Right forelimb (tissue), 1 donor: ENCODE measurements at regions not wholly inside any gene's neighbourhood (a gene's known extent, or its start where the extent isn't known, plus 50 kb on each side); places are given as distances from the start of the nearest gene placed in this dataset.
"Not testable (repeated sequence)": the region's sequence is repeated elsewhere in the genome, so short reads cannot be mapped to it uniquely, and the experiment has no call there.

Source experiments
- DNase-seq: peaks from one replicate; pipeline ENCODE4 v3.0.0-alpha.2; 2018

DNA sequence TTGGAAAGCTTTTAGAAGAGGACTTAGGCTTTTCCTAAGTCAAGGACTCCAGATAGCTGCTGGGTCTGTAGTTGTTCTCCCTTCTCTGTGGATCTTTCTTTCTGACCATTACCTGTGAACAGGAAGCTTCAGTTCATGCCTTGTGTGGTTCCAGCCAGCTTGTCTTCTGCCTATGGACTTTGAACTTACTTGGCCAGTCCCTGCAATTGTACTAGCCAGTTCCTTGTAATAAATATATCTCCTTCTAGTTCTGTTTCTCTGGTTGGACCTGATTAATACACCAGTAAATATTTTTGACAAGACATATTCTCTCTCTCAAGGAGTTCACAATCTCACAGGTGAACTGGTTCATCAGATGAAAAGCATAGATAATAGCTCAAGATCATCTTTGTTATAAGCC is 341.3 kb upstream of the DPPA4 start:
- DNase-seq, result no peak

DNA sequence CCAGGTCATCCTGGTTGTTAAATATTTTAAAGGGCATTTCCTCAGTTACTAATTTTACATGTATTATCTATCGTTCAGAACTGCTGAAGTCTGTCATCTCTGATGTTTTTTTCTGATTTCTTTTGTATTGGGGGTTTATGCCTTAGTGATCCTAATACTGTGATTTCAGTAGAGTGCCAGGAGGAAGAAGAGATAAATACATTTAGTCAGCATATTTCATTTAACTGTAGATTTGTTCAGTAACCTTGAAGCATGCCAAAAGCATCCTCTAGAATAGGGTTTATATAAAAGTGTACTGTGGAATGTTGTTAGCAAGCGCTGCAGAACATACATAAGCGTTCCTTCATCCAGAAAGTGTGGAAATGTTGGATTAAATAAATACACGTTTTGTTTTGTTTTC is 342.3 kb upstream of the DPPA4 start:
- no peak for DNase-seq

- no peak for DNase-seq
Observed at GRCh38 chr3:109683746-109684145, 346.4 kb upstream of the DPPA4 start.

DNA sequence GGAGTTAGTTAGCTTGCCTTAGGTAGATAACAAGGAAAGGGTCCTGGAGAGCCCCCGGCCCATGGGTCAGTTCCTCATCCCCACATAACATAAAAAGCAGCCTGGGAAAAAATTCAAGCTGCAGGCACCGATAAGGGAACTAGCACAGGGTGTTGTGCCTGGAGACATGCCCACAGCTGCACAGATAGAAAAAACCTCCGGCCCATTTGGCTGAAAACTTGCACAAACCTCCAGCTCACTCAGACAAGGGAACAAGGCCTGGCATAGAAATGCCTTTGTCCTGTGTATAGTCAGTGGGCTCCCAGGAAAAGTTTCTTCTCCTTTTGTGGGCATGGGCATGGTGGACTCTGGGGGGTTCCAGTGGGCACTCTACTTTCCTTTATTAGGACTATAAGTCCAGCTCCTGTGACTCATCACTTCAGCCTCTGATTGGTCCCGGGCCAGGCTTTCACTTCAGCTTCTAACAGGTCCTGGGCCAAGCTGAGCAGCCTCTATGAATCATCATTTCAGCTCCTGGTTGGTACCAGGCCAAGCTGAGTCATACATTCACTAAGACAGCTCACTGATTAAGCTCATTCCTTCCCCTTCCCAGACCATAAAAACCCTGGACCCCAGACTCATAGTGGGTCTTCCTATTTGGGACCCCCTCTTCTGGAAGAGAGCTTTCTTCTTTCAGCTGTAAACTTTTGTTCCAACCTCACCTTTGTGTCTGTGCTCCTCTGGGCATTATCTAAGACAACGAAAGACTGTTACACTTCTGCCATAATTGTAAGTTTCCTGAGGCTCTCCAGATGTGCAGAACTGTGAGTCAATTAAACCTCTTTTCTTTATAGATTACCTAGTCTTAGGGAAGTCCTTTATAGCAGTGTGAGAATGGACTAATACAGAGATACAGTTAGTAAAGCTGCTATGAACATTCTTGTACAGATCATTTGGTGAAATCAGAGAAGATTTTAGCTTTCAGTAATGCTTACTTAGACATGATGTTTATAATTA is 348.0 kb upstream of the DPPA4 start:
- no peak for DNase-seq

- no peak for DNase-seq
Observed at GRCh38 chr3:109687626-109688025, 350.3 kb upstream of the DPPA4 start.

DNA sequence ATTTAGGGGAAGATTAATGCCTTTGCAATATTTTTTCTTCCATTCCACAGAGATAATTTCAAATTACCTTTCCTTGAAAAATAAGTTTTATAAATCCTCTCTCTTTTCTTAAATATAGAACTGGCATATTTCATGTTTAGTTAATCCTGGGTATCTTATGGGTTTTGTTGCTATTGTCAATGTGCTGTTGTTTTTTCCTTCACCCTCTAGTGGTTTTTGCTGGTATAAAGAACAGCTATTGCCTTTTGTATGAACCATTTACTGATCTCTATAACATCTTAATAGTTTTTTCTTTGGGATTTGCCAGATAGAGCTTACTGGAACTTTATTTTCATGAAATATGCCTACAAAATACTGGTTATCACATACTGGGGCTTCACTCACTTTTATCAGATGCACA is 359.6 kb upstream of the DPPA4 start:
- no peak for DNase-seq

DNA sequence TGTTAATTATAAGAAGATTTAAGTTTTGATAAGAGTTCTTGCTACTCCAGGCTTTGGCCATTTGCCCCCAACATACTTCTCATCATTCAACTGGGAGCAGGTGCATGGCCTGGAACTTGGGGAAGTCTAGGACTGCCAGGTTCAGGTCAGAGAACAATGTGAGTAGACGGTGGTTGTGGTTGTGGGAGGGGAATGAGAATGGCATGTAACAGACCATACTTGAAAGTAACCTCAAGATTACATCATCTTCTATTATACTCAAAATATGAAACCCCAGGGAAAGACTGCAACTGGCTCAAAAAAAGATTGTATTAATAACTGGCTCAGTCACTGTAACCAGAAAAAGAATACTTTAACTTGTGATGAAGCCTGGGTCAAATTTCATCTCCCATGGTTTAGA is 364.9 kb upstream of the DPPA4 start:
- DNase-seq, result no peak

- DNase-seq, result no peak
Observed at GRCh38 chr3:109702976-109703375, 365.6 kb upstream of the DPPA4 start.

GRCh38 chr3:109705133-109705532 is 367.8 kb upstream of the DPPA4 start:
- not testable (repeated sequence) for DNase-seq

GRCh38 chr3:109707617-109708016 is 370.3 kb upstream of the DPPA4 start:
- no peak for DNase-seq

DNA sequence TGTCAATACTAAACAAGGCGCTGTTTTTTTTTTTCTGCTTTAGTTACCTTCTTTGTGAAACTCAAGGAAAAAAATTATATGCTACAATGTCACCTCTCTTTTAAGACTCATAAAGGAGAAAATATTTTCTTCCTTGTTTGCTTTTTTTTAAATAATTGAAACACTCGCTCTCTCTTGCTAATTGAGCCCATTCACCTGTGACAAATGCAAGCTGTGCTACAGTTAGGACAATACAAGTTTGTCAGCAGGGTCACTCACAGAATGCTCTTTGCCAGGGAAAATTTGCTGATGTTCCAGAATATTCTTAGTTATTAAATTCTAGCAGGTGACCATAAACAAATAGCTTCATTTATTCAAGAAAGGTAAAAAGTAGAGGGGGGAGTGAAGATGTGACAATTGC is 375.9 kb upstream of the DPPA4 start:
- DNase-seq, result no peak

- no peak for DNase-seq
Observed at GRCh38 chr3:109715707-109716106, 378.4 kb upstream of the DPPA4 start.

- no peak for DNase-seq
Observed at GRCh38 chr3:109718850-109719249, 381.5 kb upstream of the DPPA4 start.

DNA sequence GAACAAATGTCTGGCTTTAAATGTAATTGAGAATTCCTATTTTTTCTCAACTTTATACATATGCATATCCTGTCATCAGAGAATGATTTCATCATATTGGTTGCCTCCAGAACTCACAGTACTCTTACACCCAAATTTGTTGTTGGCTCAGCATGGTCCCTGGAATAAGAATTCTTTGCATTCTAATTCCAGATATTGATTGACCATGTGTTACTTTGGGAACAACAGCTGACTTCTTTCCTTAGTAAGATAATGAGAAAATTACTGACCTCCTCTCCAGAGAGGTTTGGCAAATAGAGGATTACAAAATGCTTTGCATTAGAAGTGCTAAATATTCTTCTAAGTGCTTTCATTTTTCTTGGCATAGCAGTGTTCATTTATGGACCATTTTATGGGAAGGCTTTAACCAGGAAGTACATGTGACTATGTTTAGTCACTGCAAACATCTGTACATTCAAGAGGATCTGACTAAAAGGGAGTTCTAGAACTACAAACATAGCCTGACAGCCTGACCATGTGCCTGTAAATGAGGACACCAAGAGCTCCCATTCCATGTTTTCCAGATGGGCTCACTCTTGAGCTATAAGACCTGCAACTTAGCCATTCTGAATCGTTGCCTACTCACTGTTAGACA is 391.6 kb upstream of the DPPA4 start:
- DNase-seq, result no peak

GRCh38 chr3:109731639-109732473 is 394.5 kb upstream of the DPPA4 start:
- DNase-seq, result peak; percentile 47

- no peak for DNase-seq
Observed at GRCh38 chr3:109743981-109744380, 406.6 kb upstream of the DPPA4 start.

- no peak for DNase-seq
Observed at GRCh38 chr3:109772520-109772919, 435.2 kb upstream of the DPPA4 start.

GRCh38 chr3:109774108-109774507 is 436.8 kb upstream of the DPPA4 start:
- no peak for DNase-seq

GRCh38 chr3:109784285-109784684 is 446.9 kb upstream of the DPPA4 start:
- DNase-seq, result no peak

GRCh38 chr3:109784852-109785631 is 447.7 kb upstream of the DPPA4 start:
- DNase-seq, result no peak

DNA sequence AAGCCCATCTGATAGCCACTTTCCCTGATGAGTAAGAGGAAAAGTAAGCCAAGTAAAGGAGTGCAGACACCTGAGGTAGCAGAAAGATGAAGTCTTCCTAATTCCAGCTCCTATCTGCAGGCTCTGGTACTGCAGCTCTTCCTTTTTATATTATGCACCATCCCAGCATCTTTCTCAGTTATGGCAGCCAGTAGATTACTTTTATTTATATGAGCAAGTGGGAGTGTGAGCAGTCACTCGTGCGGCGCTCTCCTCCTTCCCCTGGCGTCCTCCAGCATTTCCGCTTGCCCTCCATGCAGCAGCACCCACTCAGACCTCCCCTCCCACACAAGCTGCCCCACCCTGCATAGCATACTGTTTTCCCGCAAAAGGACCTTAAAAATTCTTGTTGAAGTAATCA is 465.9 kb upstream of the DPPA4 start:
- no peak for DNase-seq

- DNase-seq, result no peak
Observed at GRCh38 chr3:109804697-109805096, 467.4 kb upstream of the DPPA4 start.

DNA sequence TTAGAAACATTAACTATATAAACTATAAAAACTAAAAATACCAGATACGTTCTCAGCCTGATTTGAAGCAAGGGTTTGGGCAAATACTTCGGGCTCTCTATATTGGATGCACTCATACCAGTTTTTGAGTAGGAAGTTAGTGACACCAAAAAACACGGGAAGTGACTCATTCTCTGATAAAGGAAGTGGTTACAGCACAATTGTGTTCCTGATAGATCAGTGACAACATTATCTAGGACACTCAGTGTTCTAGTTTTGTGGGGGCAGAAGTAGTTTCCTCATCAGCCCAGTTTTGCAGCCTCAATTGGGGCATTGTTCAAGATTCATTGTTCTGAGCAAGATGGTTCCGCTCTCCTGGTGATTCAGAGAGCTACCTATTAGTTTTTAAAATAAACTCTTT is 469.6 kb upstream of the DPPA4 start:
- DNase-seq, result no peak
